Small intestine (tissue), 7 donors: ENCODE measurements at regions not wholly inside any gene's neighbourhood (a gene's known extent, or its start where the extent isn't known, plus 50 kb on each side); places are given as distances from the start of the nearest gene placed in this dataset.
"Not testable (repeated sequence)": the region's sequence is repeated elsewhere in the genome, so short reads cannot be mapped to it uniquely, and the experiment has no call there.

Experiments
- DNase-seq, 2 donors: peaks; one replicate each; pipeline versions ENCODE4 v3.0.0 to v3.0.0-alpha.2; 2013
- FAIRE-seq: peaks from 2 replicates; lab custom pipeline; 2012; peaks lifted over from hg19 to GRCh38; lab: Jason Lieb, UNC
- H3K27ac ChIP-seq, 3 donors: one replicate each; pipeline ENCODE4 v1.5.1; 2013; ENCODE audit warnings: low read length in 2 of 3, mild to moderate bottlenecking in 2 of 3, control low read depth in 1 of 3, inconsistent platforms in 1 of 3, low read depth in 1 of 3, moderate library complexity in 1 of 3
- H3K27me3 ChIP-seq, 3 donors: one replicate each; pipeline ENCODE4 v1.6.1; 2013; ENCODE audit warnings: low read length in 3 of 3, inconsistent platforms in 1 of 3; ENCODE audit not compliant: control insufficient read depth in 3 of 3, insufficient read depth in 3 of 3
- H3K36me3 ChIP-seq, 3 donors: one replicate each; pipeline ENCODE4 v1.6.1; 2013; ENCODE audit warnings: low read length in 3 of 3, inconsistent platforms in 1 of 3, low read depth in 1 of 3, mild to moderate bottlenecking in 1 of 3, moderate library complexity in 1 of 3; ENCODE audit not compliant: control insufficient read depth in 3 of 3, insufficient read depth in 2 of 3
- H3K4me1 ChIP-seq, 3 donors: one replicate each; pipeline ENCODE4 v1.6.1; 2013; ENCODE audit warnings: low read length in 2 of 3, inconsistent platforms in 1 of 3, low read depth in 1 of 3, mild to moderate bottlenecking in 1 of 3, moderate library complexity in 1 of 3; ENCODE audit not compliant: control insufficient read depth in 3 of 3, insufficient read depth in 2 of 3
- H3K4me3 ChIP-seq, 3 donors: one replicate each; pipeline ENCODE4 v1.5.1; 2013; ENCODE audit warnings: low read length in 3 of 3, control low read depth in 1 of 3, inconsistent platforms in 1 of 3, low read depth in 1 of 3, mild to moderate bottlenecking in 1 of 3, moderate library complexity in 1 of 3
- H3K9me3 ChIP-seq, 2 donors: one replicate each; pipeline ENCODE4 v1.6.1; 2013; ENCODE audit warnings: low read depth in 1 of 2, low read length in 1 of 2; ENCODE audit not compliant: control insufficient read depth in 2 of 2, insufficient read depth in 1 of 2
- WGBS, 3 donors: extraction: QIAGEN DNeasy Blood & Tissue Kit; methylation state at CpG; one replicate each; pipeline ENCODE4 v1.1.7; 2013; 5-methylcytosine and 5-hydroxymethylcytosine counted together
- donor health status: healthy with polysubstance abuse.
- donor health status: control.
- donor health status: control.
- donor health status: Bipolar disorder and iron deficiency.
- donor health status: healthy.

GRCh38 chr7:34550996-34551395, 107.0 kb upstream of the NPSR1 start:
- no peak for FAIRE-seq

GRCh38 chr7:34552502-34552901, 105.5 kb upstream of the NPSR1 start:
- H3K9me3 ChIP-seq, result peaks cover 0 to 8% of the 10 kb centered on the region in 2 donors
- WGBS, 3 donors, result 87 to 93% (median 89%) methylated on average over 5 of the region's 5 CpGs
- no peak overlapping the region for H3K4me3 ChIP-seq
- no peak for FAIRE-seq
- no peak overlapping the region for H3K27ac ChIP-seq
- H3K4me1 ChIP-seq, result no peaks in the 10 kb centered on the region
- no peaks in the 10 kb centered on the region for H3K36me3 ChIP-seq
- no peak for DNase-seq
- H3K27me3 ChIP-seq, result no peaks in the 10 kb centered on the region

More at GRCh38 chr7:34550996-34551395, 107.0 kb upstream of the NPSR1 start:
- Histone ChIP-seq H3K27ac (no peak overlapping the region), H3K27me3 (no peaks in the 10 kb centered on the region), H3K4me3 (no peak overlapping the region), H3K36me3 (no peaks in the 10 kb centered on the region), H3K9me3 (peaks cover 0 to 8% of the 10 kb centered on the region in 2 donors), H3K4me1 (no peaks in the 10 kb centered on the region)
- WGBS, 3 donors, result 47 to 66% (median 49%) methylated on average over 2 of the region's 2 CpGs
- no peak for DNase-seq

DNA sequence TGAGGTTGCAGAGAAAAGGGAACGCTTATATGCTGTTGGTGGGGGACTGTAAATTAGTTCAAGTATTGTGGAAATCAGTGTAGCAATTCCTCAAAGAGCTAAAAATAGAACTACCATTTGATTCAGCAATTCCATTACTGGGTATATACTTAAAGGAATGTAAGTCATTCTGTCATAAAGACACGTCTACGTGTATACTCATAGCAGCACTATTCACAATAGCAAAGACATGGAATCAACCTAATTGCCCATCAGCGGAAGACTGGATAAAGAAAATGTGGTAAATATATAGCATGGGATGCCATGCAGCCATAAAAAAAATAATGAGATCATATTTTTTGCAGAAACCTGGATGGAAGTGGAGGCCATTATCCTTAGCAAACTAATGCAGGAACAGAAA, 100.0 kb upstream of the NPSR1 start:
- Histone ChIP-seq H3K4me3 (no peak overlapping the region), H3K4me1 (no peaks in the 10 kb centered on the region), H3K9me3 (peaks cover 0 to under 1% of the 10 kb centered on the region in 2 donors), H3K27ac (no peak overlapping the region), H3K36me3 (no peaks in the 10 kb centered on the region), H3K27me3 (no peaks in the 10 kb centered on the region)
- FAIRE-seq (no peak), DNase-seq (no peak)
- WGBS, 3 donors, result 89 to 94% (median 94%) methylated on average over 4 of the region's 4 CpGs

DNA sequence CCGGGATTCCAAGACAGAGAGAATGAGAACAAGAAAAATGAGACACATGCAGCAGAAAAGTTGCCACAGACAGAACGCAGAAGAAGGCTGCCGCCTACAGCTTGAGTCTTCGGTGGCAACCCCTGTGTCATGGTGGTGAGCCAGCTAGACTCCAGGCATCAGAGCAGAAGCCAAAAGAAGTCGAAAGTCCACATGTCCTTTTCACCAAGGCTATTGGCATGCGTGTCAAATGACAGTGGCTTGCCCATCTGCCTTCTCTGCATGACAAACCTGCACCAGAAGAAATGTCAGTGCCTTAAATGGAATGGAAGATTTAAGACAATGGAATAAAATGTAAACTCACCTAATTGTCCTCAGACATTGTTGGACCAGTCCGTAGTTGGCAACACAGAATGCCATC, 93.9 kb upstream of the NPSR1 start:
- Histone ChIP-seq H3K27me3 (no peaks in the 10 kb centered on the region), H3K27ac (no peak overlapping the region), H3K9me3 (peaks cover 0 to 1% of the 10 kb centered on the region in 2 donors), H3K4me1 (no peaks in the 10 kb centered on the region), H3K36me3 (no peaks in the 10 kb centered on the region), H3K4me3 (no peak overlapping the region)
- no peak for FAIRE-seq
- DNase-seq, result no peak
- WGBS, 3 donors, result 80 to 86% (median 81%) methylated on average over 7 of the region's 7 CpGs

GRCh38 chr7:34567906-34568305, 90.1 kb upstream of the NPSR1 start:
- H3K36me3 ChIP-seq, result no peaks in the 10 kb centered on the region
- H3K27me3 ChIP-seq, result no peaks in the 10 kb centered on the region
- WGBS, 3 donors, result 31 to 40% (median 35%) methylated on average over 1 of the region's 1 CpG
- DNase-seq, result no peak
- peaks cover 0 to 1% of the 10 kb centered on the region in 2 donors for H3K9me3 ChIP-seq
- no peaks in the 10 kb centered on the region for H3K4me1 ChIP-seq
- FAIRE-seq, result no peak
- no peak overlapping the region for H3K27ac ChIP-seq
- H3K4me3 ChIP-seq, result no peak overlapping the region

GRCh38 chr7:34569975-34570699, 87.9 kb upstream of the NPSR1 start:
- WGBS, 3 donors, result 62 to 78% (median 69%) methylated on average over 6 of the region's 6 CpGs
- Histone ChIP-seq H3K4me3 (no peak overlapping the region), H3K36me3 (no peaks in the 10 kb centered on the region), H3K27ac (no peak overlapping the region), H3K27me3 (no peaks in the 10 kb centered on the region), H3K4me1 (no peaks in the 10 kb centered on the region), H3K9me3 (no peaks in the 10 kb centered on the region)
- FAIRE-seq, result no peak
- DNase-seq, result no peak

GRCh38 chr7:34575006-34575405, 83.0 kb upstream of the NPSR1 start:
- no peak for DNase-seq
- H3K27me3 ChIP-seq, result no peaks in the 10 kb centered on the region
- no peak overlapping the region for H3K27ac ChIP-seq
- no peaks in the 10 kb centered on the region for H3K4me1 ChIP-seq
- no peak for FAIRE-seq
- 63 to 74% (median 72%) methylated on average over 2 of the region's 2 CpGs for WGBS, 3 donors
- no peak overlapping the region for H3K4me3 ChIP-seq
- no peaks in the 10 kb centered on the region for H3K36me3 ChIP-seq
- peaks cover 0 to 5% of the 10 kb centered on the region in 2 donors for H3K9me3 ChIP-seq

GRCh38 chr7:34577934-34578333, 80.1 kb upstream of the NPSR1 start:
- not testable (repeated sequence) for H3K36me3 ChIP-seq, H3K4me1 ChIP-seq, H3K4me3 ChIP-seq, H3K9me3 ChIP-seq, H3K27ac ChIP-seq, FAIRE-seq, H3K27me3 ChIP-seq, DNase-seq
- WGBS, 3 donors, result 96 to 100% (median 100%) methylated on average over 1 of the region's 1 CpG

GRCh38 chr7:34581698-34582097, 76.3 kb upstream of the NPSR1 start:
- 88 to 99% (median 89%) methylated on average over 5 to 6 of the region's 6 CpGs for WGBS, 3 donors
- FAIRE-seq, H3K4me1 ChIP-seq, H3K9me3 ChIP-seq, H3K36me3 ChIP-seq, H3K27ac ChIP-seq, H3K27me3 ChIP-seq, H3K4me3 ChIP-seq, DNase-seq: not testable (repeated sequence)
